ENCODE measurements at regions not wholly inside any gene's neighbourhood (a gene's known extent, or its start where the extent isn't known, plus 50 kb on each side); places are given as distances from the start of the nearest gene placed in this dataset.

DNA sequence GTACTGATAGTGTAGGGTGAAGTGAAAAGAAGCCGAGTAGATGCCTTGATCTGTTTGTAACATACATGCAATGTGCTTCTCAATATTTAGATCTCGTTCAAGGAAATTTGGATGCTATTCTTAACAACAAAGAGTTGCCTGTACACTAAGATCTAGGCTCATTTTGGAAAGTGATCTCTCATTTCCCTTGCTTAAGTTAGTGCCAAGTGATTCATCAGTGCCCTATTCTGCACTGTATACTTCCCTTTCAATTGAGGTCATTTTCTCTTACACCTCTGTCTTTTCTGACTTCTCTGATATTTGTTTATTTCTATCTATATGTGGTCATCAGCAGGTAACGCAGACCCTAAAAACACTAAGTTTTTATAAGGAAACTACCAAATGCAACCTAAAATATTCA, 528.6 kb upstream of the PTPRD start:
- intact Hi-C loops (cut with micrococcal nuclease; ENCODE audit: unreplicated experiment) = no loop called here
- no peak overlapping the region for H3K4me2 ChIP-seq
- H3K4me3 ChIP-seq = no peak overlapping the region
- no peaks in the 10 kb centered on the region for H3K9me2 ChIP-seq (ENCODE audit: insufficient read depth)
- ChIA-PET POLR2A (ENCODE audit: unreplicated experiment) (no interaction called here), CTCF (no interaction called here)
- no peaks in the 10 kb centered on the region for H3K4me1 ChIP-seq (replicated peaks; ENCODE audit: insufficient read depth)
- H3K27me3 ChIP-seq (ENCODE audit: insufficient read depth, low read depth) = no peaks in the 10 kb centered on the region
- no TSS peak for BruUV-seq (replicated peaks)
- H2AFZ ChIP-seq = no peak overlapping the region
- H3F3A ChIP-seq (ENCODE audit: insufficient read depth, low read depth) = no peaks in the 10 kb centered on the region
- TF ChIP-seq CTCF (conservative IDR thresholded peaks at IDR 0.05) (no peak), EZH2 (IDR thresholded peaks at IDR 0.05; ENCODE audit: low read depth) (no peak)
- DNase-seq = no peak
- no peaks in the 10 kb centered on the region for H3K79me2 ChIP-seq (ENCODE audit: low read depth)
- H3K27ac ChIP-seq = no peak overlapping the region
- no peaks in the 10 kb centered on the region for H3K9me3 ChIP-seq (ENCODE audit: insufficient read depth, low read depth)
- H3K36me3 ChIP-seq (ENCODE audit: low read depth) = no peaks in the 10 kb centered on the region
- no peaks in the 10 kb centered on the region for H4K20me1 ChIP-seq (ENCODE audit: insufficient read depth)

DNA sequence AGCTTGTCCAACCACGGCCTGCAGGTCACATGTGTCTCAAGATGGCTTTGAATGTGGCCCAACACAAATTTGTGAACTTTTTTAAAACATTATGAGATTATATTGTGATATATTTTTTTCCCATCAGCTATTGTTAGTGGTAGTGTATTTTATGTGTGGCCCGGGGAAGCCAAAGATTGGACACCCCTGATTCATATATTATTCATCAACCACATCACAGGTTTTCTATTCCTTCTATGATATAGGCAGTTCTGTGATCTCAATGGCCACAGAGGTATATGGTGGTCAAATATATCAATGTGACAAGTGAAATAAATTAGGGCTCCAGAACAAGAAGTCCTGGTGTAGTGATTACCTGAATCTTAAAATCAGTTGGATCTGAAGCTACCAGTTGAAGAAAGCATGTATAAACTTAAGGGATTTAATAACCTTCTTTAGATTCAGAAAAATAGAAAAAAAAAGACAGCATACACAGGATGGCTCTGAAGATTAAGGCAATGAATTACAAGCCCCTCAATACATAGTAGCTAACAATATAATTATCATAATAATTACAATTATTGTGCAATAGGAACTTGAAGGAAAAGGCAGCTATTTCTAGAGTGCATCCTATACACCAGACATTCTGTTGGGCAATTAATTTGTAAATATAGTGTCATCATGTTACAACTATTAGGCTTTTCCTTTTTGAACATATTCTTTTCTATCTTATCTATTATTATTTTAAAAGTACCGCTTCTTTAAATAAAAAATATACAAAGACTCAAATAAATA, 530.4 kb upstream of the PTPRD start:
- H3K9me2 ChIP-seq (ENCODE audit: insufficient read depth) = no peaks in the 10 kb centered on the region
- no peak overlapping the region for H3K27ac ChIP-seq
- no peaks in the 10 kb centered on the region for H3K4me1 ChIP-seq (replicated peaks; ENCODE audit: insufficient read depth)
- H3K4me2 ChIP-seq = no peak overlapping the region
- no peaks in the 10 kb centered on the region for H3K79me2 ChIP-seq (ENCODE audit: low read depth)
- H4K20me1 ChIP-seq (ENCODE audit: insufficient read depth) = no peaks in the 10 kb centered on the region
- intact Hi-C loops (cut with micrococcal nuclease; ENCODE audit: unreplicated experiment) = no loop called here
- no peak for DNase-seq
- no TSS peak for BruUV-seq (replicated peaks)
- ChIA-PET POLR2A (ENCODE audit: unreplicated experiment) (no interaction called here), CTCF (no interaction called here)
- H3K4me3 ChIP-seq = no peak overlapping the region
- no peak for TF ChIP-seq EZH2 (IDR thresholded peaks at IDR 0.05; ENCODE audit: low read depth)
- no peak for TF ChIP-seq CTCF (conservative IDR thresholded peaks at IDR 0.05)
- no peaks in the 10 kb centered on the region for H3K27me3 ChIP-seq (ENCODE audit: insufficient read depth, low read depth)
- no peaks in the 10 kb centered on the region for H3K9me3 ChIP-seq (ENCODE audit: insufficient read depth, low read depth)
- H3F3A ChIP-seq (ENCODE audit: insufficient read depth, low read depth) = no peaks in the 10 kb centered on the region
- H3K36me3 ChIP-seq (ENCODE audit: low read depth) = no peaks in the 10 kb centered on the region
- no peak overlapping the region for H2AFZ ChIP-seq

DNA sequence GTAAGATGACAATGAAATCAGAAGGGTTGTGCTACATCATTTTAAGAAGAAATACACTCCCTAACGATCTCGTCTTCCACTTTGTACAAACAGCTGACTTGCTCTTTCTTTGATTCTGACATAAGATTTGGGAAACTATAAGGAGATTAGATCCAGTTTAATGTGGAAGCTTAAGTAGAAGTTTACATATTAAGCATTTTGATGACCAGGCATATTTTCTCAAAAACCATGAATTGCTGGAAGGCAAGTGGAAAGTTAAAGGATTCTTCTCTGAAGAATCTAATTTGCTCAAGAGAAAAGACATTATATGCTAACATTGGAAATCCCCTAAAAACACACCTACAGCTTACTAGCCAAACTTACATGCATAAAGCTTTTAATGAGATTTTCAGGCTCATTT, 531.9 kb upstream of the PTPRD start:
- H3K36me3 ChIP-seq (ENCODE audit: low read depth) = no peaks in the 10 kb centered on the region
- ChIA-PET POLR2A (ENCODE audit: unreplicated experiment) (no interaction called here), CTCF (no interaction called here)
- no peaks in the 10 kb centered on the region for H3K79me2 ChIP-seq (ENCODE audit: low read depth)
- no peaks in the 10 kb centered on the region for H3K4me1 ChIP-seq (replicated peaks; ENCODE audit: insufficient read depth)
- no peaks in the 10 kb centered on the region for H3K9me3 ChIP-seq (ENCODE audit: insufficient read depth, low read depth)
- TF ChIP-seq EZH2 (IDR thresholded peaks at IDR 0.05; ENCODE audit: low read depth) (no peak), CTCF (conservative IDR thresholded peaks at IDR 0.05) (no peak)
- H4K20me1 ChIP-seq (ENCODE audit: insufficient read depth) = no peaks in the 10 kb centered on the region
- H3K9me2 ChIP-seq (ENCODE audit: insufficient read depth) = no peaks in the 10 kb centered on the region
- H3K27me3 ChIP-seq (ENCODE audit: insufficient read depth, low read depth) = no peaks in the 10 kb centered on the region
- H3K27ac ChIP-seq = no peak overlapping the region
- DNase-seq = no peak
- H2AFZ ChIP-seq = no peak overlapping the region
- H3K4me2 ChIP-seq = no peak overlapping the region
- no peak overlapping the region for H3K4me3 ChIP-seq
- BruUV-seq (replicated peaks) = no TSS peak
- H3F3A ChIP-seq (ENCODE audit: insufficient read depth, low read depth) = no peaks in the 10 kb centered on the region
- intact Hi-C loops (cut with micrococcal nuclease; ENCODE audit: unreplicated experiment) = no loop called here

Measured in PC-9 (cell line).